PFSK-1 (cell line): ENCODE measurements at regions not wholly inside any gene's neighbourhood (a gene's known extent, or its start where the extent isn't known, plus 50 kb on each side); places are given as distances from the start of the nearest gene placed in this dataset.

ENCODE experiments used
- FOXP2 ChIP-seq: optimal IDR thresholded peaks from 2 replicates; pipeline ENCODE3; 2011; ENCODE audit warnings: borderline replicate concordance, control low read depth, inconsistent platforms; ENCODE audit not compliant: insufficient read depth; ENCODE audit errors: extremely low read length, extremely low read depth
- POLR2AphosphoS5 ChIP-seq: IDR thresholded peaks from 2 replicates; pipeline ENCODE4 v1.6.1; 2012; ENCODE audit warnings: low read depth, mild to moderate bottlenecking, control low read depth, low read length, moderate library complexity
- REST ChIP-seq, 2 experiments: IDR thresholded peaks; 2 replicates each; pipeline versions ENCODE4 v1.6.1 to v1.8.0; 2011 to 2012; ENCODE audit warnings: low read depth in 2 of 2, low read length in 2 of 2, control low read depth in 1 of 2, inconsistent platforms in 1 of 2, mild to moderate bottlenecking in 1 of 2, moderate library complexity in 1 of 2; ENCODE audit not compliant: insufficient read depth in 1 of 2
- SIN3A ChIP-seq: IDR thresholded peaks from 2 replicates; pipeline ENCODE4 v1.6.1; 2012; ENCODE audit warnings: mild to moderate bottlenecking, low read length, moderate library complexity, borderline replicate concordance; ENCODE audit not compliant: insufficient read depth
- TAF1 ChIP-seq: IDR thresholded peaks from 2 replicates; pipeline ENCODE4 v1.6.1; 2012; ENCODE audit warnings: low read length, control low read depth, borderline replicate concordance; ENCODE audit not compliant: insufficient read depth

- TF ChIP-seq POLR2AphosphoS5 = no peak
- TF ChIP-seq SIN3A = no peak
- no peak for TF ChIP-seq REST (IDR thresholded peaks at IDR 0.05; ENCODE audit: insufficient read depth in 1 of 2, low read depth in 2 of 2, low read length in 2 of 2)
- TF ChIP-seq TAF1 = no peak
- TF ChIP-seq FOXP2 = no peak
Observed at GRCh38 chr7:131074585-131074984, 253.1 kb upstream of the MKLN1 start.
